Spleen (tissue), 11 donors: ENCODE measurements at regions not wholly inside any gene's neighbourhood (a gene's known extent, or its start where the extent isn't known, plus 50 kb on each side); places are given as distances from the start of the nearest gene placed in this dataset.
A peak's percentile ranks its signal among the peaks of the same experiment; 100 is the strongest.

Source experiments
- DNase-seq: peaks from one replicate; pipeline ENCODE4 v3.0.0-alpha.2; 2020
- H3K27ac ChIP-seq, 8 donors: fragments of 200-600 bp; sonication (generic) in 7 of 8; 1 replicate in 4 of 8; 2 replicates in 4 of 8; pipeline versions ENCODE4 v1.5.0 to v1.8.0; 2016 to 2021; ENCODE audit warnings: inconsistent platforms in 4 of 8, mild to moderate bottlenecking in 4 of 8, moderate library complexity in 1 of 8
- H3K27me3 ChIP-seq, 7 donors: fragments of 200-600 bp; sonication (generic) in 6 of 7; replicated peaks in 1 of 7; 1 replicate in 4 of 7; 2 replicates in 3 of 7; pipeline versions ENCODE4 v1.5.0 to v1.8.0; 2016 to 2021; ENCODE audit warnings: inconsistent platforms in 3 of 7, mild to moderate bottlenecking in 1 of 7
- H3K36me3 ChIP-seq, 6 donors: fragments of 200-600 bp; sonication (generic) in 5 of 6; 1 replicate in 4 of 6; 2 replicates in 2 of 6; pipeline versions ENCODE4 v1.5.0 to v1.8.0; 2016 to 2021; ENCODE audit warnings: inconsistent platforms in 2 of 6
- H3K4me1 ChIP-seq, 6 donors: fragments of 200-600 bp; sonication (generic) in 5 of 6; 1 replicate in 3 of 6; 2 replicates in 3 of 6; pipeline versions ENCODE4 v1.5.0 to v1.8.0; 2016 to 2021; ENCODE audit warnings: inconsistent platforms in 3 of 6
- H3K4me3 ChIP-seq, 8 donors: fragments of 200-600 bp; sonication (generic) in 7 of 8; 1 replicate in 4 of 8; 2 replicates in 4 of 8; pipeline versions ENCODE4 v1.5.0 to v1.8.0; 2016 to 2021; ENCODE audit warnings: inconsistent platforms in 4 of 8, mild to moderate bottlenecking in 4 of 8, moderate library complexity in 2 of 8
- H3K9me3 ChIP-seq, 8 donors: fragments of 200-600 bp; sonication (generic) in 7 of 8; 1 replicate in 4 of 8; 2 replicates in 4 of 8; pipeline versions ENCODE4 v1.5.0 to v1.8.0; 2016 to 2021; ENCODE audit warnings: inconsistent platforms in 4 of 8
- POLR2A ChIP-seq, 3 donors: fragments of 450-650 bp; IDR thresholded peaks; one replicate each; pipeline ENCODE4 v1.5.1; 2017; ENCODE audit warnings: antibody characterized with exemption in 3 of 3, mild to moderate bottlenecking in 1 of 3
- POLR2AphosphoS5 ChIP-seq, 3 donors: sonication (generic); formaldehyde crosslinking; IDR thresholded peaks; one replicate each; pipeline ENCODE4 v1.5.1; 2017; ENCODE audit warnings: antibody characterized with exemption in 3 of 3
- WGBS, 5 donors: extraction: QIAGEN DNeasy Blood & Tissue Kit in 3 of 5; methylation state at CpG; one replicate each; pipeline versions ENCODE4 v1.1.5 to v1.1.7; 2013 to 2018; 5-methylcytosine and 5-hydroxymethylcytosine counted together
- intact Hi-C: fragments of 100-400 bp; cut with DNase I; formaldehyde crosslinking; loops from one replicate; pipeline ENCODE4 v1.15.0; 2023; ENCODE audit warnings: low total_unique reads
- TF ChIP-seq, protein P1 (sequence below), 11 experiments: fragments of 200-600 bp in 7 of 11; fragments of 450-650 bp in 4 of 11; sonication (generic) in 4 of 11; IDR thresholded peaks in 8 of 11; conservative IDR thresholded peaks in 3 of 11; 1 replicate in 7 of 11; 2 replicates in 4 of 11; pipeline versions ENCODE4 v1.4.0 to v1.8.0; 2016 to 2021; ENCODE audit warnings: antibody characterized with exemption in 11 of 11, inconsistent platforms in 4 of 11, mild to moderate bottlenecking in 1 of 11
- donor health status: healthy with polysubstance abuse.
- donor health status: DM: no; HTN: no; CAD: no; lungs with moderate emphysema.
- donor health status: DM: no; HTN: no; CAD: no.
- donor health status: Bipolar disorder and iron deficiency.
- donor health status: healthy.
- donor health status: DM: no; HTN: no; CAD: no.
- donor health status: DM: yes; HTN: yes; CAD: no.

DNA sequence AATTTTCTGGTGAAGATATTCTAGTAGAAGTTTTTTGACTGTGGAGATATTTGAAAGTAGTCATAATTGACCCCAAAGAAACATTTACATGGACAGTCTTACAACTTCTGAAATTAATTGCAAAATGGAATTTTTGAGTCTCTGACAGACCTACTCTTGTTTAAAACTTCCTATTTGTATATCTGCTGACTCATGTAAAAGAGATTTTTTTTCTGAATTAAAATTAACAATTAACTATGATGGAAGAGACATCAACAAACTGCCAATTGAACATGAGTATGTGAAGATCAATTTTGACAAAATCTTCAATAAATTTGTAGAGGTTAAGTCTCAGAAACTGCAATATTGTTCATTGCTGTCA, 108.5 kb upstream of the MAX start:
- H3K27me3 ChIP-seq = no peaks in the 10 kb centered on the region
- no peaks in the 10 kb centered on the region for H3K36me3 ChIP-seq
- H3K9me3 ChIP-seq = no peaks in the 10 kb centered on the region
- intact Hi-C loops = no loop called here
- H3K4me1 ChIP-seq = peaks cover 24 to 59% (median 54%) of the 10 kb centered on the region in 6 donors
- no peak overlapping the region for H3K4me3 ChIP-seq
- DNase-seq = no peak
- peak overlapping the region in 5 of 8 donors; percentile 7 to 84 (median 65) for H3K27ac ChIP-seq
- TF ChIP-seq, protein P1, sequence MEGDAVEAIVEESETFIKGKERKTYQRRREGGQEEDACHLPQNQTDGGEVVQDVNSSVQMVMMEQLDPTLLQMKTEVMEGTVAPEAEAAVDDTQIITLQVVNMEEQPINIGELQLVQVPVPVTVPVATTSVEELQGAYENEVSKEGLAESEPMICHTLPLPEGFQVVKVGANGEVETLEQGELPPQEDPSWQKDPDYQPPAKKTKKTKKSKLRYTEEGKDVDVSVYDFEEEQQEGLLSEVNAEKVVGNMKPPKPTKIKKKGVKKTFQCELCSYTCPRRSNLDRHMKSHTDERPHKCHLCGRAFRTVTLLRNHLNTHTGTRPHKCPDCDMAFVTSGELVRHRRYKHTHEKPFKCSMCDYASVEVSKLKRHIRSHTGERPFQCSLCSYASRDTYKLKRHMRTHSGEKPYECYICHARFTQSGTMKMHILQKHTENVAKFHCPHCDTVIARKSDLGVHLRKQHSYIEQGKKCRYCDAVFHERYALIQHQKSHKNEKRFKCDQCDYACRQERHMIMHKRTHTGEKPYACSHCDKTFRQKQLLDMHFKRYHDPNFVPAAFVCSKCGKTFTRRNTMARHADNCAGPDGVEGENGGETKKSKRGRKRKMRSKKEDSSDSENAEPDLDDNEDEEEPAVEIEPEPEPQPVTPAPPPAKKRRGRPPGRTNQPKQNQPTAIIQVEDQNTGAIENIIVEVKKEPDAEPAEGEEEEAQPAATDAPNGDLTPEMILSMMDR (IDR thresholded peaks at IDR 0.05 in 8 of 11, conservative IDR thresholded peaks at IDR 0.05 in 3 of 11) = no peak
- TF ChIP-seq POLR2A (IDR thresholded peaks at IDR 0.05) = no peak
- no peak for TF ChIP-seq POLR2AphosphoS5 (IDR thresholded peaks at IDR 0.05)

DNA sequence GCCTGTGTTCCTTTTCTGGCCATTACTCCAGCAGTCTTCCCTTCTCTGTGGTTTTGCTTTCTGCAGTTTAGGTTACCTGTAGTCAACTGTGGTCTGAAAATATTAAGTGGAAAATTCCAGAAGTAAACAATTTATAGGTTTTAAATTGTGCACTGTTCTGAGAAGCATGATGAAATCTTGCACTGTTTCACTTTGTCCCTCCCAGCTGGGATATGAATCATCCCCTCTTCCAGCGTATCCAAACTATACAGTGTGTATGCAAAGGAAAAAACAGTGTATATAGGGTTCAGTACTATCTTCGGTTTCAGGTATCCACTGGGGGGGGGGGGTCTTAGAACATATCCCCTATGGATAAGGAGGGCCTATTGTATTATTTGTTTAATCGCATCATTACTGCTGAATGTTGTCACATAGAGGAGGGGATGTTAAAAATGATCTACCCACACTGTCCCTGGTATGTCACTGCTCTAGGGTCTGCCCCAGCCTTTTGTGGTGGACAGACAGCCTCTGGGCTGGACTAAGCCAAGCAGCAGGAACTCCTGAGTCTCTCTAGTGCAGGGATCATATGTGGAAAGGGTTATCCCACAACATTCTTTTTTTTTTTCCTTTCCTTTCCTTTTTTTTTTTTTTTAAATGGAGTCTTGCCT, 109.1 kb upstream of the MAX start:
- no peaks in the 10 kb centered on the region for H3K9me3 ChIP-seq
- no peak for DNase-seq
- H3K36me3 ChIP-seq = no peaks in the 10 kb centered on the region
- 66 to 84% (median 78%) methylated on average over 3 of the region's 3 CpGs for WGBS, 5 donors
- H3K27me3 ChIP-seq = no peaks in the 10 kb centered on the region
- no peak overlapping the region for H3K4me3 ChIP-seq
- intact Hi-C loops = no loop called here
- H3K27ac ChIP-seq = no peak overlapping the region
- TF ChIP-seq, protein P1 (IDR thresholded peaks at IDR 0.05 in 8 of 11, conservative IDR thresholded peaks at IDR 0.05 in 3 of 11) = no peak
- no peak for TF ChIP-seq POLR2AphosphoS5 (IDR thresholded peaks at IDR 0.05)
- TF ChIP-seq POLR2A (IDR thresholded peaks at IDR 0.05) = no peak
- peaks cover 20 to 53% (median 48%) of the 10 kb centered on the region in 6 donors for H3K4me1 ChIP-seq

DNA sequence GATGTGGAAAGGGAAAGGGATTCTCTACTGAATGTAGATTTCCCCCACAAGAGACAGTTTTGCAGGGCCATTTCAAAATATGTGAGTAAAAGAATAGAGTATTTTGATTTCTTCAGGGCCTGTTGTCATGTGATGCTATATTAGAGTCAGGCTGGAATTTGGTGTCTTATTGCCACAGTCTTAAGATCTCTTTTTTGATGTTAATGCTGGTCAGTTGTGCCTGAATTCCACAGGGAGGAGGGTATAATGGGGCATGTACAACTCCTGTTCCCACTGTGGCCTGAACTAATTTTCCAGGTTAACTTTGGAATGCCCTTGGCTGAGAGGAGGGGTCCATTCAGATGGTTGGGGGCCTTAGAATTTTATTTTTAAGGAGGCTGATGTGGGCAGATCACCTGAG, 111.0 kb upstream of the MAX start:
- H3K4me1 ChIP-seq = peaks cover 13 to 34% (median 31%) of the 10 kb centered on the region in 6 donors
- no peaks in the 10 kb centered on the region for H3K9me3 ChIP-seq
- TF ChIP-seq POLR2AphosphoS5 (IDR thresholded peaks at IDR 0.05) = no peak
- TF ChIP-seq, protein P1 (IDR thresholded peaks at IDR 0.05 in 8 of 11, conservative IDR thresholded peaks at IDR 0.05 in 3 of 11) = no peak
- no peak for TF ChIP-seq POLR2A (IDR thresholded peaks at IDR 0.05)
- no peaks in the 10 kb centered on the region for H3K27me3 ChIP-seq
- no peak overlapping the region for H3K27ac ChIP-seq
- H3K36me3 ChIP-seq = no peaks in the 10 kb centered on the region
- H3K4me3 ChIP-seq = no peak overlapping the region
- intact Hi-C loops = no loop called here
- no peak for DNase-seq

GRCh38 chr14:65214741-65215140, 112.4 kb upstream of the MAX start:
- Histone ChIP-seq H3K36me3 (no peaks in the 10 kb centered on the region), H3K4me1 (peaks cover 7 to 20% (median 17%) of the 10 kb centered on the region in 6 donors), H3K9me3 (no peaks in the 10 kb centered on the region), H3K27ac (no peak overlapping the region), H3K4me3 (no peak overlapping the region), H3K27me3 (no peaks in the 10 kb centered on the region)
- intact Hi-C loops = no loop called here
- TF ChIP-seq POLR2AphosphoS5 (IDR thresholded peaks at IDR 0.05) (no peak), POLR2A (IDR thresholded peaks at IDR 0.05) (no peak)
- TF ChIP-seq, protein P1 (IDR thresholded peaks at IDR 0.05 in 8 of 11, conservative IDR thresholded peaks at IDR 0.05 in 3 of 11) = no peak
- 73 to 85% (median 82%) methylated on average over 2 of the region's 2 CpGs for WGBS, 5 donors
- DNase-seq = no peak
